ENCODE measurements at regions not wholly inside any gene's neighbourhood (a gene's known extent, or its start where the extent isn't known, plus 50 kb on each side); places are given as distances from the start of the nearest gene placed in this dataset.

DNA sequence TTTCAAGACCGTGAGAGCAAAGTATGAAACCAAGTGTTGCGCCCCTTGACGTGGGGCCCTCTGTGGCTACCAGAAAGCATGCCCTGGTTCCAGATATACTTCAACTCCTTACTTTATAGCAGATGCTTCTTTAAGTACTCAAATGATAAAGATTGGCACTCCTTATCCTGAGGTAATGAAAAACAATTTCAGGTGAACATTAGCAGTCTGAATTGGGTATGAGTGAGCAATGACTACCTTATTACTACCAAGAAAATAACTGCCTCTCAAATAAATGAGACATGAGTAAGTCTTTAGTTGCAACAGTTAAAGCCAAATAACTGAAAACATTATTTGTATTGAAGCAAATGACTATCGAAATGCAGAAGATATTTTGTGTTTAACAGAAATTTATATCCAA, 408.7 kb downstream of the MMUT start:
- POLR2A ChIA-PET: no interaction called here
- ATAC-seq: no peak
- DNase-seq (ENCODE audit: low read depth, low spot score): no peak
- intact Hi-C loops (cut with micrococcal nuclease): no loop called here
- no peak overlapping the region for H3K27ac ChIP-seq (ENCODE audit: low read depth, low read length)
- no peaks in the 10 kb centered on the region for H3K4me1 ChIP-seq (ENCODE audit: control insufficient read depth in 1 of 2, insufficient read depth in 2 of 2, low read length in 2 of 2)
- no peak overlapping the region for H2AFZ ChIP-seq (ENCODE audit: low read depth, low read length, poor library complexity, severe bottlenecking)
- RAD21 ChIA-PET (ENCODE audit: low non-redundant PET in 1 of 2, low total read pairs in 2 of 2, uncharacterized antibody in 2 of 2, unreplicated experiment in 2 of 2): no interaction called here
- no peaks in the 10 kb centered on the region for H3K9me3 ChIP-seq (ENCODE audit: control insufficient read depth in 1 of 2, insufficient read depth in 1 of 2, low read depth in 1 of 2, low read length in 2 of 2)
- H3K4me3 ChIP-seq (replicated peaks in 1 of 2; ENCODE audit: low read depth in 1 of 2, low read length in 2 of 2): no peak overlapping the region
- H3K79me2 ChIP-seq (ENCODE audit: insufficient read depth, low read length): no peaks in the 10 kb centered on the region
- no peaks in the 10 kb centered on the region for H3K27me3 ChIP-seq (ENCODE audit: insufficient read depth, low read length)
- BruUV-seq (replicated peaks): no TSS peak
- no peak overlapping the region for H3K4me2 ChIP-seq (ENCODE audit: low read length)
- TF ChIP-seq EGR1 (IDR thresholded peaks at IDR 0.05; ENCODE audit: low read depth) (no peak), TCF7L2 (IDR thresholded peaks at IDR 0.05; ENCODE audit: borderline replicate concordance, extremely low read depth, insufficient read depth, insufficient read length) (no peak), ZNF274 (IDR thresholded peaks at IDR 0.05; ENCODE audit: low read depth, low read length) (no peak), ATF3 (IDR thresholded peaks at IDR 0.05) (no peak), YY1 (IDR thresholded peaks at IDR 0.05; ENCODE audit: extremely low read depth, insufficient replicate concordance, low read depth, low read length) (no peak), RAD21 (IDR thresholded peaks at IDR 0.05; ENCODE audit: low read depth) (no peak), SP1 (IDR thresholded peaks at IDR 0.05; ENCODE audit: low read depth) (no peak), CTCF (IDR thresholded peaks at IDR 0.05 in 2 of 3, conservative IDR thresholded peaks at IDR 0.05 in 1 of 3; ENCODE audit: borderline replicate concordance in 1 of 3, insufficient read depth in 1 of 3, low read depth in 2 of 3, low read length in 2 of 3) (no peak), CEBPB (IDR thresholded peaks at IDR 0.05; ENCODE audit: low read depth) (no peak)
- CTCF ChIA-PET: no interaction called here
- no peaks in the 10 kb centered on the region for H3K9me2 ChIP-seq (ENCODE audit: insufficient read depth)
- no peaks in the 10 kb centered on the region for H4K20me1 ChIP-seq (ENCODE audit: insufficient read depth)
- H3K9ac ChIP-seq (ENCODE audit: low read length): no peak overlapping the region
- no peaks in the 10 kb centered on the region for H3K36me3 ChIP-seq (ENCODE audit: control insufficient read depth in 1 of 2, insufficient read depth in 2 of 2, low read length in 2 of 2)
